AG09319 (cell line): ENCODE measurements at regions not wholly inside any gene's neighbourhood (a gene's known extent, or its start where the extent isn't known, plus 50 kb on each side); places are given as distances from the start of the nearest gene placed in this dataset.

Experiments used
- DNase-seq: peaks from one replicate; pipeline ENCODE4 v3.0.0-alpha.2; 2010; ENCODE audit warnings: low read depth; ENCODE audit errors: extremely low read depth
- CTCF ChIP-seq: IDR thresholded peaks from 2 replicates; pipeline ENCODE4 v1.5.1; 2011; ENCODE audit warnings: low read depth, mild to moderate bottlenecking, inconsistent platforms, low read length, moderate library complexity

- TF ChIP-seq CTCF: no peak
- no peak for DNase-seq
Measured at GRCh38 chr2:107757223-107757622, 69.5 kb upstream of the RGPD4 start.

GRCh38 chr2:107760620-107761364 is 65.9 kb upstream of the RGPD4 start:
- no peak for DNase-seq
- no peak for TF ChIP-seq CTCF

GRCh38 chr2:107772353-107772752 is 54.3 kb upstream of the RGPD4 start:
- DNase-seq: no peak

GRCh38 chr2:107775211-107775610 is 51.5 kb upstream of the RGPD4 start:
- DNase-seq: no peak
- no peak for TF ChIP-seq CTCF

More at GRCh38 chr2:107772353-107772752, 54.3 kb upstream of the RGPD4 start:
- no peak for TF ChIP-seq CTCF

- no peak for DNase-seq
- no peak for TF ChIP-seq CTCF
Measured at GRCh38 chr2:107775791-107776190, 50.9 kb upstream of the RGPD4 start.

GRCh38 chr2:107776362-107776761 is 50.3 kb upstream of the RGPD4 start:
- no peak for TF ChIP-seq CTCF
- DNase-seq: no peak
